GM18508 (cell line): ENCODE measurements at regions not wholly inside any gene's neighbourhood (a gene's known extent, or its start where the extent isn't known, plus 50 kb on each side); places are given as distances from the start of the nearest gene placed in this dataset.

Experiments
- ATAC-seq: cut with Tn5 transposase; IDR thresholded peaks from one replicate; pipeline ENCODE4 v1.9.1; 2021; ENCODE audit warnings: moderate number of reproducible peaks; ENCODE audit not compliant: insufficient read depth, unreplicated experiment

DNA sequence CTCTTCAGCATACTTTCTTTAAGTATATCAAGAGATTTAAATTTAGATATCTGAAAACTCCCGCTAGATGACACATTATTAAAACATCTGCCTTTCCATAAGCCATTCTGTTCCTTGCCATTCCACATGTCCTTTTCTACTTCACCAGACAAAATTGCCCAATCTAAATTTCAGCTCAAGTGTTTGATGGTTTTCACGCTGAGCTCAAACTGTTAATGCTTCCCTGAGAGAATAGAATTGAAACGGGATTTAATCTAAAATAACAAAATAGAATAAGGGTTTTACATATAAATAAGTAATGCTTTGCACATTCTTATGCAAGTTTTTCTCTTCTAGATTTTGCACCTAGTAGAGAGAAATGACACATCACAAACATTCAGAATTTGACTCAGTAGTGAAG lies 764.5 kb upstream of the TENM3 start:
- ATAC-seq, result no peak

DNA sequence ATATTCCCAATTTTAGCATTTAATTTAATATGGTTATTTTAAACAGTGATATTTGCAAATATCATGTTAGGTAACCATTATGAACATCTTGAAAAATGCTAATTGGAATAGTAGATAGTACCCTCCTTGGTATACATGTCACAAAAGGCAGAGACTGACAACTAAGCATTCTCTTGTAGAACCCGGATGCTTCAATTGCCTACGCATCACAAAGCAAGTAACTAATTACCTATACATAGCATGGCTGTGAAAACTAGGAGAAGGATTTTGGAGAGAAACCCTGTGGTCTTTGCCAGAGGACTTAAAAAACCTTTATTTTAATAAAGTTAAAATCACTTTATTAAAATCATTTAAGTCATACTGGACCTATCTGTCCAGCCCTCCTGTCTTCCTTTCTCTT lies 764.1 kb upstream of the TENM3 start:
- ATAC-seq, result no peak

DNA sequence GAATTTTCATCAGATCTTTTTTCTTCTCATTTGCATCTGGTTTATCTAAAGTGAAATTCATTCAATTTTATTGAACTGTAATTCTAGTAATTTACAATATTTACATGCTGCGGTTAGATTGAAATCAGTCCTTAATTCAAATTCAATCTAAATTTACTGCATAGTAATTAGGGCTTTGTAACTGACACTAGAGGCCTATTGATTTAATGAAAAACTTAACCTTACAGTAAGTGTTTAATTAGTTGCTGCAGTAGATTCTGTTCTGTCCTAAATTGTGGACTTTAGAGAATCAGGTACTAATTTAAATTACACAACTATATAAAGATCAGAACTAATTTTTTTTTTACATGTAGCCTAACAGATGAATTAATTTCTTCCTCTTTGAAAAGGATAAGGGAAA lies 758.8 kb upstream of the TENM3 start:
- no peak for ATAC-seq

DNA sequence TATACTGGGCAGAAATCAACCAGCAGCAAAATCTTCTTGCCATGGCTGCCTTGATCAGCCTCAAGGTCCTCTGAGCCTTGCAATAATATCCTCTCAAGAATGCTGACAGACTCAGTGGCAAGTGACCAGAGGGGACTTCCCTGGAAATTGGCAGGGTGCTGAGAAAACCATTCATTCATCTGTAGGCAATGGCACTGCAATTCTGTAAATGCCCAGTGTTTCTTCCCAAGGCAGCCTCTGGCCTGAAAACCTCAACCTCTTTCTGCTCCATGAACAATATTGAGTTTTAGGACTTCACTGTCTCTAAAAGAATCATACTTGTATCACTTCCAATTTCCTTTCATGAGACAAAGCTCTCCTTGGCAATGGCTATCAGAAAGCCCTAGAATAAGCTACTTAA lies 754.3 kb upstream of the TENM3 start:
- no peak for ATAC-seq

DNA sequence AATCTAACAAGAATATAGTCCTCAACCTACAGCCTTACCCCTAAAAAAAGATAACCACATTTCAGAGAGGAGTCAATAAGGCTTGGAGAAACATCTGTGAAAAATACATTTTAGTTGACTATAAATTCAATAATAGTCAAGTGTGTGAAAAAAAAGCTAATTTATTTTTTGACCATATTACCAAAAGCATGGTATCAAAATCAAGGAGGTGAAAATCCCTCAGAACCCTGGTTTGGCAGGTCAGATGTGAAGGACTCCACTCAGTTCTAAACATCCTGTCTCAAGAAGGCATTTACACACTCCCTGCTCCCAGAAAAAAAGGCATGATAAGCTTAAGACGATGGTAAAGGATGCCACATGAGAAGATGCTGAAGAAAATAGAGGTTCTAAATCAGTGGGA lies 745.1 kb upstream of the TENM3 start:
- no peak for ATAC-seq

DNA sequence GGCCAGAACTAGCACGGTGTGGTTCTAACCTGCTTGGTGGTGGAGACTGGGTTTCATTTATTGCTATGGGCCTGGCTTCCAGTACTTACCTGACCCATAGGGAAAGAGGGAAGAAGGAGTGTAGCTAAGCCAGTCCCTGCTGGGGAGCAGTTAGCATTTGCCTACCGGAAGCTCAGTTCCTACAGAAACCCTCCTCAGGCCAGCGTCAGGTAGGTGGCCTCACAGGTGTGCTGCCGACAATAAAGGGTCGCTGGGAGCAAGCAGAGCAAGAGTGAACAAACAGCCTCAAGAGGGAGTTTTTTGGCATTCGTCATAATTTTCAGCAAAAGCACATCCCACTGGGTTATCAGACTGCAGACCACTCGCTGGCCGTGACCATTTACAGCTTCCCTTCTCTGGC lies 740.6 kb upstream of the TENM3 start:
- no peak for ATAC-seq

DNA sequence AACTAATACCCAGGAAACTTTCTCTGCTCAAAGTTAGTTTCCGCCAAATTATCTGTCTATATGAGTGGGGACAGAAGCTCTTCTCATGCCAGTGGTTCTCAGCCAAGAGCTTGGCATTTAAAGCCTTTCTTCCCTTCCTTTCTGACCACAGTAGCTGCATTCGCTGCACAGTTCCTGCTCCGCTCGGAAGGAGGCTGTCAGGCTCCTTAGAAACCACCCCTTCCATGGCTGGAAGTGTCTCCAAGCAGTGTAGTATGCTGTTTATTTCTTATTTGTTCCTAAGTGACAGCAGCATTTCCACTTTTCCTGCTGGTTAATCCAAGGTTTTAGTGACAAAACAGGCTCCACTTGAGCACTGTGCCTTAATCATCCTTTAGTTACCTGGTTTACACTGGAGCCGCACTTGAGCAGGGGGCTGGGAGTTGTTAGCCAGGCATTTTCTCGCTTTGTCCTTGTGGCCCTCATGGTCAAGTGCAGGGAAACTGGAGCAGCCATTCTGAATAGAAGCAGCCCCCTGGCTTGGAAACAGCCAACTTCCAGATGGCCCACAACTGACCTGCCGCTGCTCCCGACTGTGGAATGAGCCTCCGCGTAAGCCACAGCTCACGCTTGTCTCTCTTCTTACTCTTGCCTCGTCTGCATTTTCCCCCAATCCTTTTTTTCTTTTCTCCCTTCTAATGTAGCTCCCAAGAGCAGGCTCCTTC lies 739.4 kb upstream of the TENM3 start:
- ATAC-seq, result no peak

DNA sequence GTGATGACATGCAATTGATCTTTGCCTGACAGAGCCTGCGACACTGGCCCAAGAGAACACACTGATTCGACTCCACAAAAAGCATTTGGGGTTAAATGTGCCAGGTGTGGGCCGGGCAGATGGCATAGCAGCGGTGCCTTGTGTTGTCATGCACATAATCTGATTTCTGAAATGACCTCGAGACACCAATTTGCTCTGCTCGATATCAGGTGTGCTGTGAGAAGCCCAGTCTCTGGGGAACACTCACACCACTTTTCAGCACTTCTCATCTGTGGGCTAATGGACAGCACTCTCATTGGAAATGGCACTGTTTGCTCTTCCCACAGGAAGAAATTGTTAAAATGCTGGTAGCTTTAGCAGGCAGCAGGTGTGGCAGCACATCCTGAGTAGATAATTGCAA lies 738.3 kb upstream of the TENM3 start:
- no peak for ATAC-seq

DNA sequence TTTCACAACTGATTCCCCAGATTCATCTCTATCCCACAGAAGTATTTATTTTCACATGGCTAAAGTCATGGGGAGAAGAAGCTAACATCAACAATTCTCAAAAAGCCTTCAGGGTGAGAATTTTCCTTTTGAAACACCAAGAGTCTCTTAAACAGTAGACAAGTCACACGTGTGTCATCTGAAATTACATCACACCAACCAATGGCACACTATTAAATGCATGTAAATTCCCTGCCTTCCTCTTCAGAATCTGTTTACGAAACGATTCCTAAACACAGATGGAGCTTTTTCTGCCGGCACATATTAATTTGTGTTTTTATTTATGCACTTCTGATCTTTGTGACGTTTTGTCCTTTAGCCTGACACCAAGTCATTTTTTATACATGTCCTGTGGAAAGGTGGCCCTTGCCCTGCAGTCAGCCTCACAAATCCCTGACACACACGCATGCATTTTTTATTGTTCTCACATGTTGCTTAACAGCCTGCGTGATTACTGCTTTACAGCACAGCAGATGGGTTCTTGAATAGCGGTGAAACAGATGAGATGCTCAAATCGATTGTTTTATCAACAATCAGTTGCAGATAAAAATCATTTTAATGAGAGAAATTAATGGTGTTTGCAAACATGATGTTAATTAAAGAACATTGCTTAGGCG lies 735.9 kb upstream of the TENM3 start:
- no peak for ATAC-seq

DNA sequence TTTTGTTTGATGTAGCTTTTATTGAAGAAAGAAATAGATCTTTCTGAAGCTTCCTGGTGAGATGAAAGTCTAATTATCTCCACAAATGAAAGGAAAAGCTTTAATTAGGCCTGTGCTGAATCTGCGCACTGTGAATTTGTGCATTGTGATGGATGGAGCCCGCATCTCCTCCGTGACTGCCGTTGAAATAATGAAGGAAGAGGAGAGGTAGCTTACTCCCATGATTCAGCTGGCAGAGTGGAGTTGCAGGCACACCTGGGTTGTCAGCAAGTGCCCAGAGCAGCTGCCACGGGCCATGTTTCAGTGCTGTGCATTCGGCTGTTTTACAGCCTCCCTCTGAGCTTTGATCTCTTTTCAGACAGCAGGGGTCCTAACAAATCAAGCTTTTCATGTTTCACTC lies 735.3 kb upstream of the TENM3 start:
- ATAC-seq, result no peak

DNA sequence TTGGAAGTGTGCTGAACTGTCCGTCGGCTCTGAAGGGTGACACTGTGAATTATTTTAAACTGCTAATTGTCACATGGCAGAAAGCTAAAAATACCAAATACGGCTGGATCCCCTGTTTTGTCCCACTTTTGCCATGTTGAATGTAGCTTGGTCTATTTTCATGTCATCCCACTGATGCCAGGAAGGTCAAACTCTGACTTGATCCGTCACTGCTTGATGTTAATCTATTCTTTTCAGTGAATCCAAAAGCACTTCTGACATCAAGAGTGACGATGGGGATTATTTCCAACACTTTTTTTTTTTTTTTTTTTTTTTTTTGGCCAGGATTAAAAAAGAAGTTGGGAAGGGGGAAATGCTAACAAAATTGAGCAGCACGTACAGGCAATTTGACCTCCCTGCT lies 734.6 kb upstream of the TENM3 start:
- ATAC-seq, result no peak

DNA sequence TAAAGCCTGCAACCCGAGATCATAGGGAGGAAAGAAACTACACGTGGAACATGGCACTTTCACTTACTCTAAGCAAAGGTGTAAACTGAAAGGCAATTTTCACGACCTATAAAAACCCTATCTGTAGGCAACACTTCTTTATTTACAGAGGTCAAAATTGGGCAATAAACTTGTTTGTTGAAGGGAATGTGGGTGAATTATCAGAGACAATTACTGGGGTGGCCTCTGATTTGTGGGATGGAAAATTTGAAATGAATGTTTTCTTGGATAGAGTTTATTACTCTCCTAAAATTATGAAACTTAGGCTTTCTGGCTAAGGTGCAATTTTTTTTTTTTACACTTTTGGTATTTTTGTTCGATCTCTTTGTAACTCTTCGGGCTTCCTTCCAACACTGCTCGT lies 734.1 kb upstream of the TENM3 start:
- no peak for ATAC-seq

DNA sequence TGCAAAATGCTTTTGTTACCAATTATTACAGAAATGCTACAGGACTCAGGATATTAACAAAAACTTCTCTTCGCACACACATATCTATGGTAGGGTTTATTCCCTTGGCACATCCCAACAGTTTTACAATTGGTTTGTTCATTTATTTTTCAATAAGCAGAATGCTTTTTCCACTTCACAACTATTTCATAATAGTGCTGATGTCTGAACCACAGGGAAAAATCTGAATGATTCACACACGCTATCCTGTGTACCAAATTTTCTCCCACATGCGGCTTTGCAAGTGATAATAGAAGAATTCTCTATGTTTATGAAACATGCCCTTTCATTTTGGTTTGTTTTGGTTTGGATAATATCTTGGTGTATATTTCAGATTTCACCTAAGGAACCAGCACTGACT lies 725.7 kb upstream of the TENM3 start:
- ATAC-seq, result no peak

DNA sequence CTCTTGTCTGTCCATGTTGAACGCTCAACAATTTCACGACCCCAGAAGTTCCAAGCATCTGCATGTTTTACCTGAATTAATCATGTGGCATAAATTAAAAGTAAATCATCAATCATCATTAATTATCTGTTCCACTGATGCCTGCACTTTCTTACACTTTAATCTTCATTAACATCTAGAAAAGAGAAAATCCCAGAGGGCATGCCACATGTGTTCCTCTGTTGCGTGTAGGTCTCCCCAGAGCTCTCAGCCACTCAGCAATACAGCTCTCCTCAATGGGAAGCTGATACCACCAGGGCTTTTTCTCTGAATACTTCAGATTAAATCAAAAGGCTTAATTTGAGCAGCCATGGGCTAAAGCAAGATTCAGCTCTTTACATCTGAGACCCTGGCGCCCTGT lies 722.4 kb upstream of the TENM3 start:
- ATAC-seq, result no peak

DNA sequence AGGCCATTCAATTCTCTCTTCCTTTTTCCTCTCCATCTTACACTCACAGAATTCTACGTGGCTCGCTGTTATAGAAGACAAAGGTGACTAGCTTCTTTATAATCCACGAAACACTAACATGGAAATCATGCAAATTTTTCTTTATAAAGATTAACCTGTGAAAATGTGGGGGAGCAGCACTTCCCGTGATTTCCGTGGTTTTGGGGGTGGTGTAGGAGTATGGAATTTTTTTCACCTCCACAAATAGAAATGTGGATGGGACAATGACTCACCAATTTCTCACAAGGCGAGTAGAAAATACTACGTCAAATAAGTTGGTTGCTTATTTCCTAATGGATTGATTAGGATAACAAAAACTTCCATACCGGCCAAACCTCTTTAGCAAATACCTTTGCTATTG lies 719.2 kb upstream of the TENM3 start:
- no peak for ATAC-seq

DNA sequence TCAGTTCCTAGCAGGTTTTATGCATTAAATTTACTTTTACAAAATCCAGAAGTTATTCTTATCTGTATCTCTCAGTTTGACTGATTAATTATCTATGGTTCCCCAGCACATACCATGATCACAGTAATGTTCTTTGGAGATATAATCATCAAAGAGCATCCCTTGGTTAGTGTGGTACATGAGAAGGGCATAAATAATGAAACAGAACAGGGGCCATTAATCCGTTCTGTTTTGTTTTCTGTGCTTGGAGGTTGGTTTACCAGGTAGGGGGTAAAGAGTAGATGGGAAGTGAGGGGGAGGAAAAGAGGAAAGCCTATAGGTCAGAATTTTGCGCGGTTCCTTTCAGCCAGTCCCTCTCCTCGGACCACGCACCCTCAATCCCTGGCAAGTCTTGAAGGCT lies 718.7 kb upstream of the TENM3 start:
- ATAC-seq, result no peak

DNA sequence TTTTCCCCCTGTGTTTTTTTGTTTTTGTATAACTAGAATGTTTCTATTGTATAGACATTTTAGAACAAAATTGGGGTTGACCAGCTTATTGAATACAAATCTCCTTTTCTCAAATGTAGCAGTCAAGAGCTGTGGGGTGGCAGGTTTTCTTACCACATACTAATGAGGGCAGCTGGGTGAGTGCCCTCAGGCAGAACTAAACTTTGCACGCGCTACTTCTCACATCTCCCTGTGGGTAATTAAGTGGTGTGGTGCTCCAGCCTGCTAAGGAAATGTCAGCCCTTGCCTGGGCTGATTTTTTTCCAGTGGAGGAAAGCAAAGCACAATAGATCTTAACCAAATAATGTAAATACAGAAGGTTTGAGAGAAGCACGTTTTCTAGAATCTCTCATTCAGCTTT lies 717.6 kb upstream of the TENM3 start:
- ATAC-seq, result no peak

DNA sequence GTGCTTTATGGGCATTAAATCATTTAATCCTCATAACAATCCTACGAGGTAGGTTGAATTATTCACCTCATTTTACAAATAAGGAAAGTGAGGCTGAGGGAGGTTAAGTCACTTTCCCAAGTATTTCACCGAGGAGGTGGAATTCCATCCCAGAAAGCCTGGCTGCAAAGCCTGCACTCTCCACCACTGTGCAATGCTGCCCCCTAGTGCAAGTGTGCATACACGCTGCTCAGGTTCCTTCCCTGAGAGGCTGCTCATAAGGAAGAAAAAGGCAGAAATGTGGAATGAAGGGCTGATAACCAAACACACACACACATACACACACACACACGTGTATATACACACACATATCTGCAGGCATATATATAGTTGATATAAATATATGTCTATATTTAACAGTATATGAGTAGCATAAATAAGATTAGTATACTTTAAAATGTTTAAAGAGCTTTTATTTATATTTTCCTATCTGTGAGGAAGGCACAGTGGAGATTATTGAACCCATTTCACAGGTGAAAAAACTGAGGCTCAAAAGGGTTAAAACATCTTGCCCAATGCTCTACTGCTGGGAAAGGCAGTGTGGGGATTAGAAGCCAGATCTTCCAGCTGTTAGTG lies 714.5 kb upstream of the TENM3 start:
- ATAC-seq, result no peak

DNA sequence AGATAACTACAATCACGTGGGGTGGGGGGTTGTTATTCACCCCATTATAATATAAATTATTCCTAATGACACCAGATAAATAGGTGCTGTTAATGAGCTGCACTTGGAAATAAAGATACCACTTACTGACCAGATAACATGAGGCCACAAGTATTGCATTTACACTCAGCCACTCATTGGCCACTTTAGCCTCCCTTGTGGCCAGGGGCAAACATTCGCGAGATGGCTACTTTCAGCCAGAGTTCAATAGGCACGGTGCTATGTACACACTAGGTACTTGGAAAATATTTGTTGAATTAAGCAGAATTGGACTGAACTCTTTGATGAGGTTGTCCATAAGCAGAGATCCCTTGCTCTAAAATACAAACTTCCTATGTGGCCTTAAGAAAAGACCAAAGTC lies 713.7 kb upstream of the TENM3 start:
- no peak for ATAC-seq

DNA sequence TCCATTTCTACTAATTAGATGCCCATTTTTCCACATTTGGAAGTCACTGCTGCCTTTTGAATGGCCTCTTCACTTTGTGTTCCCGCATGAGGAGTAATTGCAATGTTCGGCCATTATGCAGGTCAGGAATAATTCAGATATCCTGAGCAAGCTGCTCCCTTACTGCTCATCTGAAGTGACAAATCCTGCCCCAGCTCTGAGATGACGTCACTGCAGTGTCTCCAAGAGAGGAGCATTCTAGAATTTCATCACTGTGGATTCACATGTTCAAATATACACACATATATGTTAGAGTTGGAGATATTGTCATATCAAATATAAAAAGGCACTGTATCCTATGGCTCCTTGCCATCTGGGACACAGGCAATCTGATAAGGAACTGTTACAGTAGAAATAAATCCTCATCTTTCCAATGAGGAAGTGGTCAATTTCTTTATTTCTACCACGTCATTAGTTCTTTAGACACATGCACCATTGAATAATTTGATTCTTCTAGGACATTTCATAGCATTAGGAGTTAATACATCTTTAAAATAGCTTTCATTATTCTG lies 706.9 kb upstream of the TENM3 start:
- ATAC-seq, result no peak

DNA sequence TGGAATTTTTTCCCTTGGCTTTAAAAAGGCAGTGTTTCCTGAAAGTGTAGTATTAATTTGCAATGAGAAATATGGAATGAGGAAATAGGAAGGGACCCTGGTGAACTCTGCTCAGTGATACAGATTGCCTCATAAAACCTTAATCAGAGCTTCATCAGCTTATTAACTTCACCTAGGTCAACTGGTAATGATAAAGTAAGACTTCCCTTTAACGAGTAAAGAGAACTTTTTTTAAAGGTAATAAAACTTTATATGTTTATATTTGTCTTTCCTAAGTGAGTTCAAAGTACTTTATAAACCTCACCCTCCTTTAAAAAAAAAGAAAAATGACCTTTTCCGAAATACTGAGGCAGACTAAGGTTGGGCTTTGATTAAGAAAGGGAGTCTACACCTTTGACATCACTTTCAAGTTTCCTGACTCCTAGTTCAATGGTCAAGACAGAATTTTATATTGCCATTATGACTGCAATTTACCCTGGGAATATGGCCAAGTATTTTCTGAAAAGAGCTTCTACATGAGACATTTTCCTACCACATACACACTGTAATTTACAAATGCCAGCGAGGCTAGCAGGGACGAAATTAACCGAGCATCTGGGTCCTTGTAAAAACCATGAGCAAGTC lies 706.3 kb upstream of the TENM3 start:
- ATAC-seq, result no peak
